ENCODE measurements at regions not wholly inside any gene's neighbourhood (a gene's known extent, or its start where the extent isn't known, plus 50 kb on each side); places are given as distances from the start of the nearest gene placed in this dataset.

DNA sequence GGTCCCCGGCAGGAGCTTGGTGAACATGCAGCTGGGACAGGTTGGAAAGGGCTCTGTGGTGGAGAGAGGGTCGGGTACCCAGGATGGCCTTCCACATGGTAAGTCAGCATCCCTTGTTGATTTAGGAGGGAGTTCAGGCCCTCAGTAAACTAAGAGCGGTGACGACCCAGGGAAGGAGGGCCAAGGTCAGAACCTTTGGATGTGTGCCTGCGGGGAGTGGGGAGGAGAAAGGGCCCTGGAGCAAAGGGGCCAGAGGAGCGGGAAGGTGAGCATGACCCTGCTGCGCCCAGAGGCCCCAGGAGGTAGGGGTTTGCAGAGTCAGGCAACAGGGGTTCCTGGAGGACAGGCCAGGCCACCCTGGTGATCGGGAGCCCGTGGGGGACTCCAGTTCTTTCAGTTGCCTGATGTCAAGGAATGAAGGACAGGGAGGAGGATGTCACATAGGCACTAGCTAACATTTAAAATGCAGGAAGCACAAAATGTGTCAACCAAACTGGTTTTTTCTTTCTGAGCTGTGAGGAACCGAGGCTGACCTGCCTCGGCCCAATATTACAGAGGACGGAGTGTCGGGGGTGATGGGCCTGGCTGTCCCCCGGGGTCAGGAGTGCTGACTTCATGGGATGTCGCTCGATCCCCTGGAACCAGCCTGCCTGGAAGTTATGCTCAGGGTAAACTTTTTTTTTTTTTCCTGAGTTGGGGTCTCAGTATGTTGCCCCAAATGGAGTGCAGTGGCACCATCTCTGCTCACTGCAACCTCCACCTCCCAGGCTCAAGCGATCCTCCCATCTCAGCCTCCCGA, 117.4 kb upstream of the SLC45A1 start:
- TF ChIP-seq CTCF (conservative IDR thresholded peaks at IDR 0.05; ENCODE audit: low read depth, low read length) (no peak), FOS (IDR thresholded peaks at IDR 0.05; ENCODE audit: low read depth, low read length) (no peak), CHD1 (IDR thresholded peaks at IDR 0.05; ENCODE audit: low read depth, low read length) (no peak), USF2 (IDR thresholded peaks at IDR 0.05; ENCODE audit: low read depth, low read length) (no peak)
